Activated naive CD8-positive, alpha-beta T cell treated with anti-CD3 and anti-CD28 coated beads, Interleukin-2, amount 50 U/mL, for 24 hours (primary cell): ENCODE measurements at regions not wholly inside any gene's neighbourhood (a gene's known extent, or its start where the extent isn't known, plus 50 kb on each side); places are given as distances from the start of the nearest gene placed in this dataset.

Source experiments
- ATAC-seq: fragments of 150-1000 bp; cut with Tn5 transposase; one replicate; pipeline ENCODE4 v1.10.0; 2021
- DNase-seq: peaks from one replicate; pipeline ENCODE4 v3.0.0; 2021
- H3K27ac Mint-ChIP-seq: one replicate; pipeline ENCODE4 v1.8.0; 2021; ENCODE audit warnings: mild to moderate bottlenecking, mixed read lengths
- H3K27me3 Mint-ChIP-seq: one replicate; pipeline ENCODE4 v1.8.0; 2021; ENCODE audit warnings: mixed read lengths
- H3K36me3 Mint-ChIP-seq: one replicate; pipeline ENCODE4 v1.8.0; 2021; ENCODE audit warnings: low read depth, mixed read lengths
- H3K4me1 Mint-ChIP-seq: one replicate; pipeline ENCODE4 v1.8.0; 2021; ENCODE audit warnings: mixed read lengths
- H3K4me3 Mint-ChIP-seq: one replicate; pipeline ENCODE4 v1.8.0; 2021; ENCODE audit warnings: mild to moderate bottlenecking, moderate library complexity, mixed read lengths
- H3K9me3 Mint-ChIP-seq: one replicate; pipeline ENCODE4 v1.8.0; 2021; ENCODE audit warnings: mixed read lengths

DNA sequence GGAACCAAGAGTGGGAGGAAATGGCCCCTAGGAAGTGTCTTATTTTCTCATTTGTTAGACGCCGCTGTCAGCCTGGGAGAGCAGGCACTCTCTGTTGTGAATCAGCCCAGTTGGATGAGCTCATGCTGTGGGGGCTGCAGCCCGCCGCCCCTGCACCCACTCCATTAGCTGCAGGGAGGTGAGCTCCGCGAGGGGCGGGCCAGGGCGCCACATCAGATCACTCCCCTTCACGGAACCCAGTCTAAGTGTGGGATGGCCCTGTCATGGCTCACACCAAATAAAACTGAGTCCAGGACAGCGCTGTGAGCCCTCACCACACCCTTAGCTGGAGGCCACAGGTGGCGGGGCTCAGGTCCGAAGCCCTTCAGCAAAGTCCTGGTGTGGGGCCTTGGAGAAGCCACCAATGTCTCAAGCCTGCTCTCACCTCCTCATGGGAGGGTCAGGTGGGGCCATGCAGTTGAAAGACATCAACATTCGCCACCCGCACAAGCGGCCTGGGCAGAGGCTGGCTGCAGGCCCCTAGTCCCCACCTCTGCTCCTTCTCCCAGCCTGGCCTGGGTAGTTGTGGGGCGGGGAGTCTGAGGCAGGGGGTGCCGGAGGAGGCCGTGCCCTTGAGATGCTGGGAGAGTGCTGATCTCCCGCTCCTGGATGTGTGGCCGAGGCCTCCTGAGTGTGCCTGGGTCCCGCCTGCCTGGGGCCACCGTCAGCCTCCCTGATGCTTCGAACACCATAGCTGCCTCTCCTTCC is 66.2 kb upstream of the SLCO4A1 start:
- H3K4me3 Mint-ChIP-seq: no peak overlapping the region
- peaks cover 3% of the 10 kb centered on the region for H3K4me1 Mint-ChIP-seq
- H3K36me3 Mint-ChIP-seq: no peaks in the 10 kb centered on the region
- H3K9me3 Mint-ChIP-seq: no peaks in the 10 kb centered on the region
- H3K27me3 Mint-ChIP-seq: peaks cover 40% of the 10 kb centered on the region
- DNase-seq (no peak), ATAC-seq (no peak)
- no peak overlapping the region for H3K27ac Mint-ChIP-seq

DNA sequence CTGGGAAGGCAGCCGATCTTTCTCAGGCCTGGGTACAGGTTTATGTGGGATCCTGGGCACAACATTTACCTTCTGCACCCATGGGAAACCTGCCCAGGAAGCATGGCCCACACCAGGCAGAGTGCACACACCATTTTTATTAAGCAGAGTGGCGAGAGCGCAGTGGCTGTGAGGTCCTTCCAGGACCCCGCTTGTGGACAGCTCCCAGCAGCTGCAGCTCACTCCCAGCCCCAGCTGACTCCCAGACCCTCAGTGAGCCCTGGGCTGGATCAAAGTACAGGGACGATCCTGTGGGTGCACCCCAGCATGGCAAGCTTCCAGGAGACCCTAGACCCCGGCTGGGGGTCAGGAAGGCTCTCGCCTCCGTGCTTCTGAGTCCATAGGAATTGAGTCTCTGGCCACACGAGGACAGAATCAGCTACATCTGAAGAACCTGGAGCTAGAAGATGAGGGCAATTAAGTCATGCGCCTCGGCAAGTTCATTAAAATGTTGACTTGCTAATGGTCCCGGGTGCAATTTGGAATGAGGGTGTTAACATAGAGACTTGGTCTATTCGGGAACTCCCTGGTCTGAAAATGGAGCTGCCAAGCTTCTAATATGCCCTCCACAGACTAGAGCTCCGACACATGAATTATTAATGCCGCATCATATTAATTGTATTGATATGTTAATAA is 65.4 kb upstream of the SLCO4A1 start:
- DNase-seq (no peak), ATAC-seq (no peak)
- no peaks in the 10 kb centered on the region for H3K36me3 Mint-ChIP-seq
- H3K27me3 Mint-ChIP-seq: peaks cover 44% of the 10 kb centered on the region
- H3K27ac Mint-ChIP-seq: no peak overlapping the region
- H3K4me1 Mint-ChIP-seq: peaks cover 3% of the 10 kb centered on the region
- no peaks in the 10 kb centered on the region for H3K9me3 Mint-ChIP-seq
- H3K4me3 Mint-ChIP-seq: no peak overlapping the region

DNA sequence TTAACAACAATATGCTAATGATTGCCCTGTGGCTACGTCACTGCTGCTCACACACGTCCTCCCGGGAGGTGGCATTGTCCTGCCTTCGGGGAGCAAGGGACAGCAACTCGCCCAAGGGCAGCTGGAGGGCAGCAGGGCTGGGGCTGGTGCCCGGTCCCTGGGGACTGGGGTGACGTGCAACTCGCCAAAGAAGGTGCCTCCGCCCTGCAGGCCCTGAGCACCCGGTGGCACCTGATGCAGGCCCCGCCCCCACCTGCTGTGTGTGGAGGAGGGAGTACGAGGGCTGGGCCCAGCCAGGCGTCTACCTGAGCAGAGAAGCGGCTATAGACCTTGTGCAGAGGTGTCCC is 64.8 kb upstream of the SLCO4A1 start:
- Mint-ChIP-seq H3K4me3 (no peak overlapping the region), H3K27me3 (peaks cover 48% of the 10 kb centered on the region), H3K9me3 (no peaks in the 10 kb centered on the region)

DNA sequence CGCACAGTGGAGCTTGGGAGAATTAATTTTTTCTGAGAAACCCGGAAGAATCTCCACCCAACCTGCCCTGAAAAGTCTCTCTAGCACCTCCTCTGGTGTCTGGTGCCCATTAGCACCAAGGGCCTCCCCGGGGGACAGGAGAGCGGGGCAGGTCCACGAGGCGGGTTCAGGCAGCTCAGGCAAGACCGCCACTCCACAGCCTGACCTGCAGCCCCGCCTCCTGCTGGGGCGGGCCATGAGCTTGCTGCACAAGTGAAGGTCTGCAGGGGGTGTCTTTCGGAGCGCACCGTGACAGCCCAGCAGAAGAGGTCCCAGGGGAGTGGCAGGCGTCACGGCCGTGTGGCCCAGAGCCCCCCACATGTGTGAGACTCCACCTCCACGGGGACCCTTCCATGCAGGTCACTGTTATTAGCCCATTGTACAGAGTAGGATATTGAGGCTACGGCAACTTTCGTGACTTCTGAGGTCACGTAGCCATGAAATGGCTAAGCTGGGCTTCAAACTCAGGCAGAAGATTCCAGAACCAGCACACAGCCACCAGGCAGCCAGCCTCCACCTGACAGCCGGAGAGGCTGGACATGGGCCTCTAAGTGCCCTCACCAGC is 63.9 kb upstream of the SLCO4A1 start:
- Mint-ChIP-seq H3K9me3 (no peaks in the 10 kb centered on the region), H3K27ac (no peak overlapping the region), H3K4me1 (no peaks in the 10 kb centered on the region), H3K4me3 (no peak overlapping the region), H3K27me3 (peaks cover 56% of the 10 kb centered on the region), H3K36me3 (no peaks in the 10 kb centered on the region)
- no peak for ATAC-seq
- no peak for DNase-seq

More for the DNA sequence above, 64.8 kb upstream of the SLCO4A1 start:
- Mint-ChIP-seq H3K27ac (no peak overlapping the region), H3K36me3 (no peaks in the 10 kb centered on the region), H3K4me1 (no peaks in the 10 kb centered on the region)
- DNase-seq: no peak
- no peak for ATAC-seq

DNA sequence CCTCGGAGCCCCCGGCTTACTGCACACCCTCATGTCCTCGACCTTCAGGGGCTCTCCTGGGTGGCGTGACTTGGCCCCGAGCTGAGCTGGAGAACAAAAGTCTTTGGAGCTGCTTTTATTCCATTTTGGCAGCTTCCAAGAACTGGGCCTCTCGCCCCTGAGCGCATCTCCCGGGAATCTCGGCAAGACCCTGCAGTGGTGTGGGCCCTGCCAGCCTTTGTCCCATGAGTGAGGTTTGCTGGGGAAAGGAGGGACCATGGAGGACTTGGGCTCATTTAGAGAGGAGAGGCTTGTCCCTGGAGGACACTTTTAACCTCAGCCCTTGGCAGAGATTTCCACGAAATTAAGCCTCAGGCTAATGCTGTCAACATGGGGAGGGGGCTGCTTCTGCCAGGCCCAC is 62.3 kb upstream of the SLCO4A1 start:
- no peak for ATAC-seq

DNA sequence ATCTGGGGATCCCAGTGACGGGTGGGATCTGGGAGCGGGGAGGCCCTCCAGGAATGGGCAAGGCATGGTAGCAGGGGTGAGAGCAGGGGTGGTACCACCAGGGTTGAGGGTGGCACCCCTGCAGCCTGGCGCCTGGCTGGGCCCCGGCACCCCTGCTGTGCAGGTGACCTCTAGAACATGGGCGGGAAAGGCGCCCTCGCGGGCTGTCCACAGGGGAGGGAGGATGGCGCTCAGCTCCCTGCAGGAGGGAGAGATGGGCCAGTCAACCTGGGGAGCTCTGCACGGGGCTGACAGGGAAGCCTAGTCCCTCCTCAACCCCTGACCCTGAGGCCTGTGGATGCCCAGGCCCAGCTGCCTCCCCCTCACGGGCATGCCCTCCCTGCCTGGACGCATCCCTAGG is 61.6 kb upstream of the SLCO4A1 start:
- H3K9me3 Mint-ChIP-seq: no peaks in the 10 kb centered on the region
- no peak overlapping the region for H3K4me3 Mint-ChIP-seq
- no peak for ATAC-seq
- no peaks in the 10 kb centered on the region for H3K36me3 Mint-ChIP-seq
- H3K4me1 Mint-ChIP-seq: no peaks in the 10 kb centered on the region
- DNase-seq: no peak
- H3K27ac Mint-ChIP-seq: no peak overlapping the region
- H3K27me3 Mint-ChIP-seq: peaks cover 56% of the 10 kb centered on the region

More for the DNA sequence above, 62.3 kb upstream of the SLCO4A1 start:
- H3K4me1 Mint-ChIP-seq: no peaks in the 10 kb centered on the region
- peaks cover 55% of the 10 kb centered on the region for H3K27me3 Mint-ChIP-seq
- no peak overlapping the region for H3K27ac Mint-ChIP-seq
- H3K36me3 Mint-ChIP-seq: no peaks in the 10 kb centered on the region
- H3K9me3 Mint-ChIP-seq: no peaks in the 10 kb centered on the region
- H3K4me3 Mint-ChIP-seq: no peak overlapping the region
- no peak for DNase-seq

DNA sequence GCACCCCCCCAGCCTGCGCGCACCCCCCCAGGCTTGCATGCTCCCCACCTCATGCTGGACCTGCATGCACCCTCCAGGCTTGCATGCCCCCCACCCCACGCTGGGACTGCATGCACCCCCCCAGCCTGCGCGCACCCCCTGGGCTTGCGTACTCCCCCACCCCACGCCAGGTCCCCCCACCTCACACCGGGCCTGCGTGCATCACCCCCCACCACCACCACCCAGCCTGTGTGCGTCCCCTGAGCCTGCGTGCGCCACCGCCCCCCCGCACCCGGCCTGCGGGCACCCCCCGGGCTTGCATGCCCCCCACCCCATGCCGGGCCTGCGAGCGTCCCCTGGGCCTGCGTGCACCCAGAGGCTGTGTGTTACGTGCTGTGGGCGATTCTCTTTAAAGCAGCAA is 61.0 kb upstream of the SLCO4A1 start:
- DNase-seq (no peak), ATAC-seq (no peak)
- Mint-ChIP-seq H3K27me3 (peaks cover 56% of the 10 kb centered on the region), H3K36me3 (no peaks in the 10 kb centered on the region), H3K4me3 (no peak overlapping the region), H3K27ac (no peak overlapping the region), H3K9me3 (no peaks in the 10 kb centered on the region), H3K4me1 (no peaks in the 10 kb centered on the region)

DNA sequence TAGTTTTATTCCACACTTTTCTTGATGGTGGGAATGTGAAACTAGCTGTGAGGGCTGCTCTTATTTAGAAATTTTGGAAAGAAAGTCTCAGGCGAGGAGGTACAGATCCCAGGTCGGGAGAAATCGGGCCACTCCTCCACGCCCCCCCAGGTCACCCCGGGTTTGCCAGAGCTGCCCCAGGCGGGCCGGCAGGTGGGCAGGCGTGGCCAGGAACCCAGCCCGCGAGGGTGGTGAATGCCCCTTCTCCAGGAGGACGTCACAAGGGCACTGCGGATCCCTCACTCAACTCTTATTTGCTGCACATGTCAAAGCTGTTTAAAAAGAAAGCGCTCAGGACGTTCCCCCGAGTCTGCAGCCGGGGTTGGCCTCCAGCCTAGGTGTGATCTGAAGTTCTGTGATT is 60.5 kb upstream of the SLCO4A1 start:
- H3K9me3 Mint-ChIP-seq: no peaks in the 10 kb centered on the region
- no peak overlapping the region for H3K27ac Mint-ChIP-seq
- DNase-seq: no peak
- no peak for ATAC-seq
- peaks cover 56% of the 10 kb centered on the region for H3K27me3 Mint-ChIP-seq
- no peak overlapping the region for H3K4me3 Mint-ChIP-seq
- no peaks in the 10 kb centered on the region for H3K36me3 Mint-ChIP-seq
- H3K4me1 Mint-ChIP-seq: no peaks in the 10 kb centered on the region

DNA sequence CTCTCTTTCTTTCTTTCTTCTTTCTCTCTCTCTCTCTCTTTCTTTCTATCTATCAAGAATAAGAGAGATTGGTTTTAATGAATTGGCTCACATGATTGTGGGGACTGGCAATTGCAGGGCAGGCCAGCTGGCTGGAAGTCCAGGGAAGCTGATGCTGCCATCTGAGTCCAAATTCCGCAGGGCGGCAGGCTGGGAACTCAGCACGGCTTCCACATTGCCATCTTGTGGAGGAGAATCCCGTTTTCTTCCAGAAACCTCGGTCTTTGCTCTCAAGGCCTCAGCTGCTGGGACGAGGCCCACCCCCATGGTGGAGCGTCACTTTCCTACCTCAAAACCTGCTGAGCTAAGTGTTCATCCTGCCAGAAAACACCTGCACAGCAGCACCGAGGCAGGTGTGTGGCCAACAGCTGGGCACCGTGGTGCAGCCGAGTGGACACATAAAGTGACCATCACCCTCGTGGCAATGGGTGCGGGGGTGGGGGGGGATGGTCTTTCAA is 58.8 kb upstream of the SLCO4A1 start:
- no peak for DNase-seq
- H3K4me3 Mint-ChIP-seq: no peak overlapping the region
- no peak overlapping the region for H3K27ac Mint-ChIP-seq
- no peaks in the 10 kb centered on the region for H3K9me3 Mint-ChIP-seq
- no peak for ATAC-seq
- peaks cover 2% of the 10 kb centered on the region for H3K4me1 Mint-ChIP-seq
- peaks cover 57% of the 10 kb centered on the region for H3K27me3 Mint-ChIP-seq
- no peaks in the 10 kb centered on the region for H3K36me3 Mint-ChIP-seq

DNA sequence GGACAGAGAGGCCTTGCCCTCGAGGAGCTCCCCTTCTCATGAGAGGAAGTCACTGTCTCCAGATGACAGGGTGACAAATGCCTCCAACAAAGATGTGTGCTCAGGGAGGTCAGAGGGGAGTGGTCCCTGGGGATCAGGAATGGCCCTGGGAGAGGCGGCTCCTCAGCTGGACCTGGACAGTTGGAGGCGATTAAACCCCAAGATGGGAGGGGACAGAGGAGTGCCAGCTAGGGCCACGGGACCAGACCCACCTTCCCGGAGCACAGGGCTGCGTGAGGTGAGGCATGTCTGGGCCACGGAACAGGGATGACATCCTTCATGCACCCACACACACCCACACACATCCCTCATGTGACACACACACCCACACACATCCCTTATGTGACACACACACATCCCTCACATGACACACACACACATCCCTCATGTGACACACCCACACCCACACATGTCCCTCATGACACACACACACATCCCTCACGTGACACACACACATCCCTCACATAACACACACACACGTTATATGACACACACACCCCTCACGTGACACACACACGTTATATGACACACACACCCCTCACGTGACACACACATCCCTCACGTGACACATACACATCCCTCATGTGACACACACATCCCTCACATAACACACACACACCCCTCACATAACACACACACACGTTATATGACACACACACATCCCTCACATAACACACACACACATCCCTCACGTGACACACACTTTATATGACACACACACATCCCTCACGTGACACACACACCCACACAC is 57.4 kb upstream of the SLCO4A1 start:
- Mint-ChIP-seq H3K36me3 (no peaks in the 10 kb centered on the region), H3K27me3 (peaks cover 45% of the 10 kb centered on the region), H3K27ac (no peak overlapping the region), H3K9me3 (no peaks in the 10 kb centered on the region), H3K4me3 (no peak overlapping the region), H3K4me1 (peaks cover 2% of the 10 kb centered on the region)
- no peak for DNase-seq
- ATAC-seq: no peak

DNA sequence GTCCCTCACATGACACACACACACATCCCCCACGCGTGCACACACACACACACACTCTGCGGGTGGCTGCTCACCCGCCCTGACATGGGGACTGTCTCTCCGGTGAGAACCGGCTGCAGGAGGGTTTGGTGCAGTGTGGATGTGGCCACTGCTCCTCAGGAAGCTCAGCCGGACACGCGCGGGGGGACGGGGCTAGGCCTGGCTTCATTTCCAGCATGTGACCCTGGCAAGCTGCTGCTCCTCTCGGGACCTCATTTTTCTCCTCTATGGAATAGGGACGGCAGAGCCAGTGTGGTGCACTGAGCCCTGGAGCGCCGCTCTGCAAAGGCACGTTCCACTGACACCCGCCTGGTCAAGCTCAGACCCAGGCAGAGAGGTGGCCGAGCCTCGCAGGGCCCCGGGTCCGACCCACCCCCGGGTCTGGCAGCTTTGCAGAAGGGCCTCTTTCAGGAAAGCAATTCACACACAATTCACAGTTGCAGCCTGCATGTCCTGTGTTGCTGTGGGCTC is 56.8 kb upstream of the SLCO4A1 start:
- no peaks in the 10 kb centered on the region for H3K9me3 Mint-ChIP-seq
- peaks cover 2% of the 10 kb centered on the region for H3K4me1 Mint-ChIP-seq
- H3K27ac Mint-ChIP-seq: no peak overlapping the region
- no peak overlapping the region for H3K4me3 Mint-ChIP-seq
- peaks cover 40% of the 10 kb centered on the region for H3K27me3 Mint-ChIP-seq
- no peaks in the 10 kb centered on the region for H3K36me3 Mint-ChIP-seq
- ATAC-seq (no peak), DNase-seq (no peak)

DNA sequence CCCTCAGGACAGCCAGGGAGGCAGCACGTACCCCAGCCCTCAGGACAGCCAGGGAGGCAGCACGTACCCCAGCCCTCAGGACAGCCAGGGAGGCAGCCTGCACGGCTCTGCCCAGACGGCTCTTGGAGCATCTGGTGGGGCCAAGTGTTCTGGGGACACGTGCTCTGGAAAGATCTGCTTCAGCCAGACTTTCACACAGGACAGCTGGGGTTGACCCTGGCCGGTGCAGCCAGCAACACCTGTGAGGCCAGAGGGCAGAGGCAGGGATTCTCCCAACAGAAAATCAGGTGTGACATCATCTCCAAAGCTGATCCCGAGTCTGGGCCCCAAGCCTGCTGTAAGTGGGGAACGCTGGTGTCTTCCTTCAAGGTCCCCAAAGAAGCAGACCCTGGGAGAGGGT is 55.5 kb upstream of the SLCO4A1 start:
- no peak for ATAC-seq

DNA sequence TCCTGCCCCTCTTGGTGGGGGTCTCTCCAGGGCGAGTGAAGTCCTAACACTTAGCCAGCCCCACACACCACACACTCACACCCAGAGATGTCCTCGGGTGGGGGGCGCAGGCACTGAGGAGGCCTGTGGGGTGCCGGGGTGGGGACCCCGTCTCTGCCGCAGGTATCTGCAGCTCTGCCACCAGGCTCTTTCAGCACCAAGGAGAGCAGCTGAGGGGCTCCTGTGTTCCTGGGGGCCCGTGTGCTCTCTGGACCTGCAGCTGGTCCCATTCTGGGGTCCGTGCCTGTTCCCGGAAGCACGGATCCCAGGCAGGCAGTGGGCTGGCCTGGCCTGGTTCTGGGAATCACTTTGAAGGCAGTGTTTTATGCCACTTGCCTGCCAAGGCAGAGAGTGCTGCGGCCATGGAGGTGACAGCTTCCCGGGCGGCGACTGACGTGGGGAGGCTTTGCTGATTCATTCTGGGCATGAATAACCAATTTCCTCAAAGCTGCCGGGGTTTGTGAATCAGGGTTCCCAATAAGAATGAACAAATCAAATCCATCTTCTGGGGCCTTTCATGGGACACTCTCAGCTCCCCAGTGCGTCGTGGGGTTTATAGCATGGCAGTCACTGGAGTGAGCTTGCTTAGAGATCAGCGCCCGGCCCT is 54.4 kb upstream of the SLCO4A1 start:
- no peaks in the 10 kb centered on the region for H3K9me3 Mint-ChIP-seq
- ATAC-seq (peak; percentile 53), DNase-seq (peak; percentile 29)
- H3K27ac Mint-ChIP-seq: no peak overlapping the region
- H3K36me3 Mint-ChIP-seq: no peaks in the 10 kb centered on the region
- H3K4me1 Mint-ChIP-seq: peaks cover 2% of the 10 kb centered on the region
- peaks cover 29% of the 10 kb centered on the region for H3K27me3 Mint-ChIP-seq
- no peak overlapping the region for H3K4me3 Mint-ChIP-seq

More for the DNA sequence above, 55.5 kb upstream of the SLCO4A1 start:
- Mint-ChIP-seq H3K4me3 (no peak overlapping the region), H3K27me3 (peaks cover 36% of the 10 kb centered on the region), H3K9me3 (no peaks in the 10 kb centered on the region), H3K27ac (no peak overlapping the region), H3K36me3 (no peaks in the 10 kb centered on the region), H3K4me1 (peaks cover 2% of the 10 kb centered on the region)
- no peak for DNase-seq
